EH (cell line): ENCODE measurements at regions not wholly inside any gene's neighbourhood (a gene's known extent, or its start where the extent isn't known, plus 50 kb on each side); places are given as distances from the start of the nearest gene placed in this dataset.
"Not testable (repeated sequence)": the region's sequence is repeated elsewhere in the genome, so short reads cannot be mapped to it uniquely, and the experiment has no call there.

Source experiments
- DNase-seq: peaks from one replicate; pipeline ENCODE4 v3.0.0-alpha.2; 2015; ENCODE audit warnings: low read depth

GRCh38 chr14:84085493-84085892 is 1444.5 kb upstream of the FLRT2 start:
- no peak for DNase-seq

GRCh38 chr14:84086714-84087113 is 1443.2 kb upstream of the FLRT2 start:
- DNase-seq = no peak

- DNase-seq = no peak
Measured at GRCh38 chr14:84087986-84088531, 1441.9 kb upstream of the FLRT2 start.

GRCh38 chr14:84090837-84091236 is 1439.1 kb upstream of the FLRT2 start:
- DNase-seq = no peak

- no peak for DNase-seq
Measured at GRCh38 chr14:84095681-84096080, 1434.3 kb upstream of the FLRT2 start.

GRCh38 chr14:84098261-84098660 is 1431.7 kb upstream of the FLRT2 start:
- DNase-seq = no peak

- not testable (repeated sequence) for DNase-seq
Measured at GRCh38 chr14:84099560-84099959, 1430.4 kb upstream of the FLRT2 start.

GRCh38 chr14:84107835-84108343 is 1422.1 kb upstream of the FLRT2 start:
- no peak for DNase-seq

GRCh38 chr14:84108746-84109457 is 1421.0 kb upstream of the FLRT2 start:
- no peak for DNase-seq

- DNase-seq = no peak
Measured at GRCh38 chr14:84112589-84112988, 1417.4 kb upstream of the FLRT2 start.

GRCh38 chr14:84125676-84126075 is 1404.3 kb upstream of the FLRT2 start:
- no peak for DNase-seq

GRCh38 chr14:84127495-84127894 is 1402.4 kb upstream of the FLRT2 start:
- DNase-seq = no peak

GRCh38 chr14:84128050-84128449 is 1401.9 kb upstream of the FLRT2 start:
- DNase-seq = no peak

GRCh38 chr14:84129007-84129406 is 1400.9 kb upstream of the FLRT2 start:
- no peak for DNase-seq

GRCh38 chr14:84129941-84130340 is 1400.0 kb upstream of the FLRT2 start:
- DNase-seq = no peak

- DNase-seq = no peak
Measured at GRCh38 chr14:84131924-84132323, 1398.0 kb upstream of the FLRT2 start.

- DNase-seq = no peak
Measured at GRCh38 chr14:84144166-84144565, 1385.8 kb upstream of the FLRT2 start.

- no peak for DNase-seq
Measured at GRCh38 chr14:84152452-84152851, 1377.5 kb upstream of the FLRT2 start.

GRCh38 chr14:84162633-84163032 is 1367.3 kb upstream of the FLRT2 start:
- DNase-seq = no peak

- no peak for DNase-seq
Measured at GRCh38 chr14:84167026-84167425, 1362.9 kb upstream of the FLRT2 start.

GRCh38 chr14:84180336-84180735 is 1349.6 kb upstream of the FLRT2 start:
- no peak for DNase-seq

GRCh38 chr14:84181072-84181471 is 1348.9 kb upstream of the FLRT2 start:
- no peak for DNase-seq

- DNase-seq = no peak
Measured at GRCh38 chr14:84195514-84195913, 1334.4 kb upstream of the FLRT2 start.

- no peak for DNase-seq
Measured at GRCh38 chr14:84197704-84198103, 1332.2 kb upstream of the FLRT2 start.
